Mononuclear cell (primary cell): ENCODE measurements at regions not wholly inside any gene's neighbourhood (a gene's known extent, or its start where the extent isn't known, plus 50 kb on each side); places are given as distances from the start of the nearest gene placed in this dataset.

Experiments used
- H3K27me3 ChIP-seq: 2 replicates; pipeline ENCODE4 v1.6.0; 2011; ENCODE audit warnings: low read length, control low read depth; ENCODE audit not compliant: insufficient read depth
- H3K4me1 ChIP-seq: 2 replicates; pipeline ENCODE4 v1.5.1; 2011; ENCODE audit warnings: mild to moderate bottlenecking, low read length, control low read depth; ENCODE audit not compliant: insufficient read depth
- H3K4me3 ChIP-seq: 2 replicates; pipeline ENCODE4 v1.5.1; 2011; ENCODE audit warnings: mild to moderate bottlenecking, low read length, moderate library complexity
- H3K9me3 ChIP-seq: 2 replicates; pipeline ENCODE4 v1.5.1; 2011; ENCODE audit warnings: low read depth, mild to moderate bottlenecking, control low read depth, low read length

GRCh38 chr4:13316354-13316753 is 167.8 kb downstream of the RAB28 start:
- no peaks in the 10 kb centered on the region for H3K27me3 ChIP-seq
- H3K4me1 ChIP-seq: no peaks in the 10 kb centered on the region
- no peaks in the 10 kb centered on the region for H3K9me3 ChIP-seq
- no peak overlapping the region for H3K4me3 ChIP-seq

- no peak overlapping the region for H3K4me3 ChIP-seq
- H3K27me3 ChIP-seq: no peaks in the 10 kb centered on the region
- H3K4me1 ChIP-seq: no peaks in the 10 kb centered on the region
- no peaks in the 10 kb centered on the region for H3K9me3 ChIP-seq
Measured at GRCh38 chr4:13313856-13314255, 170.3 kb downstream of the RAB28 start.

DNA sequence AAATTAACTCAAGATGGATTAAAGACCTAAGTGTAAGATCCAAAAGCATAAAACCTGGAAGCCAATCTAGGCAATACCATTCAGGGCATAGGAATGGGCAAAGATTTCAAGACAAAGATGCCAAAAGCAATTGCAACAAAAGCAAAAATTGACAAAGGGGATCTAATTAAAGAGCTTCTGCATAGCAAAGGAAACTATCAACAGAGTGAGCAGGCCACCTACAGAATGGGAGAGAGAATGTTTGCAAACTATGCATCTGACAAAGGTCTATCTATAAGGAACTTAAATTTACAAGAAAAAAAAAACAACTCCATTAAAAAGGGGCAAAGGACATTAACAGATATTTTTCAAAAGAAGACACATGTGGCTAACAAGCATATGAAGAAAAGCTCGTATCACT is 171.9 kb downstream of the RAB28 start:
- Histone ChIP-seq H3K4me3 (no peak overlapping the region), H3K9me3 (no peaks in the 10 kb centered on the region), H3K27me3 (no peaks in the 10 kb centered on the region), H3K4me1 (no peaks in the 10 kb centered on the region)

DNA sequence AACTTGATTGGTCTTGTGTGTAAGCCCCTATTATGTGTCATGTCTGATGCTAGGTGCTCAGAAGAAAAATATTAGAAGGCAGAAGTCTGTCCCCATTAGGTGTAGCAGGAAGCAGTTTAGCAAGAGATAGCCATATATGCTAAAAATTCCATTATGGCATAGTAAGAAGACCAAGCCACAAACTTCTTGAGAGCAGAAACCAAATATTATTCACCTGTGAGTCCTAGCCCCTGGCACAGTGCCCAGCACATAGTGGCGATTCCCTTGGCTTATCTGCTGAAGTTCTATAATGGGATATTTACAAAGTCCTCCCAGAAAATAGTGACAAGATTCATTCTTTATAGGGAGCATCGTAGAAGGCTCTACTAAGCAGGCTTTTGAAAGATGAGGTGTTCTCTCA is 174.4 kb downstream of the RAB28 start:
- H3K4me3 ChIP-seq: no peak overlapping the region
- H3K4me1 ChIP-seq: no peaks in the 10 kb centered on the region
- no peaks in the 10 kb centered on the region for H3K9me3 ChIP-seq
- H3K27me3 ChIP-seq: no peaks in the 10 kb centered on the region

DNA sequence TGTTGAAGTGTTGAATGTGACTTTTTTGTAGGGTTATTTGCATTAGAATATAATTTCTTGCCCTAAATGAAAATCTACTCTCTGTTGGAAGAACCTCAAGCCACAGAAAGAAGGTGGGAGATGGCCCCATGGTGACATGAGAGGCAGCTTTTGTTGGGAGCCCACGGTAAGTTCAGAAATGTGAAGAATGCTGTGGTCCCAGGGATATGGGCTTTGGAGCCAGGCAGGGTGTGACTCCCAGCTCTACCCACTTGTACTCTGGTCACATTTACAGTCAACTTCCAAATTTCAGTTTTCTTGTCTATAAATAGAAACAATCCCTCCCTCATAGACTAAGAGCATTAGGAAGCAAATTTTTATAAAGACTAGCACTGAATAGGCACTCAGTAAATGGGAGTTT is 177.8 kb downstream of the RAB28 start:
- Histone ChIP-seq H3K9me3 (peaks cover 5% of the 10 kb centered on the region), H3K4me1 (no peaks in the 10 kb centered on the region), H3K4me3 (no peak overlapping the region), H3K27me3 (no peaks in the 10 kb centered on the region)

GRCh38 chr4:13302876-13303275 is 181.3 kb downstream of the RAB28 start:
- H3K9me3 ChIP-seq: peaks cover 12% of the 10 kb centered on the region
- no peak overlapping the region for H3K4me3 ChIP-seq
- no peaks in the 10 kb centered on the region for H3K27me3 ChIP-seq
- H3K4me1 ChIP-seq: no peaks in the 10 kb centered on the region

DNA sequence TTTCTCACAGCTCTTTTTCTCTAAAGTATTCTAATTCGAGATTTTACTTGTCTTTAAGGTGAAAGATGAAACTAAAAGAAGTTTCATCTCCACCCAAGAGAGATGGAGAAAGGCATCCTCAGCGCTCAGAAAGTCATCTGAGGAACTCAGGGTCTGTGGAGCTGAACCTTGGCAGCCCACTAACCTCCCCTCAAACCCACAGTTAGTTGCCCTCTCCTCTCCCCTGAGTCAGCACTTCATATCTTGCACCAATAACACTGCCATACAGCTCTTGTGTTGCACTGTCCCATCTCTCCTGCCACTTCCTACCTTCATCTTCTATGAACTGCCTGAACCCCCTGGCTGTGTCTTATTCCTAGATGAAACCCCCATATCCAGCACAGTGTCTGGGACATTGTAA is 184.8 kb downstream of the RAB28 start:
- Histone ChIP-seq H3K4me1 (no peaks in the 10 kb centered on the region), H3K4me3 (no peak overlapping the region), H3K27me3 (no peaks in the 10 kb centered on the region), H3K9me3 (peaks cover 12% of the 10 kb centered on the region)

DNA sequence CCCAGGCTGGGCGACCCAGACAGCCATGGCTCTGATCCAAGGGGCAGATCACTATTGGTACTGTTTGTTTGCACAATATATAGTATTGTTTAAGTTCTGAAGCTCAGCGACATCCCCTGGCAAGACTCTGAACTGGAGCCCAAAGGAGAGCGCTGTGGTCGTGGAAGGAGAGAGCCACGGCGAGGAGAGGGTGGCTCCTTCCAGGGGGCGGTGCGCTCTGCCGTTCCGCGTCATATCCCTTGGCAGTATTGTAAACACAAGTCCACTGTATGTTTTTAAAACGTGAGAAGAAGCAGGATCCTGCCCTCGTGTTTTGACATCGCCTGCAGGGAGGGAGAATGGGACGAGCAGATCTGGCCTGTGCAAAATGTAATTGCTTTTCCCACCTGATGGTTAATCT is 185.5 kb downstream of the RAB28 start:
- H3K4me3 ChIP-seq: no peak overlapping the region
- H3K9me3 ChIP-seq: peaks cover 12% of the 10 kb centered on the region
- no peaks in the 10 kb centered on the region for H3K27me3 ChIP-seq
- H3K4me1 ChIP-seq: no peaks in the 10 kb centered on the region

DNA sequence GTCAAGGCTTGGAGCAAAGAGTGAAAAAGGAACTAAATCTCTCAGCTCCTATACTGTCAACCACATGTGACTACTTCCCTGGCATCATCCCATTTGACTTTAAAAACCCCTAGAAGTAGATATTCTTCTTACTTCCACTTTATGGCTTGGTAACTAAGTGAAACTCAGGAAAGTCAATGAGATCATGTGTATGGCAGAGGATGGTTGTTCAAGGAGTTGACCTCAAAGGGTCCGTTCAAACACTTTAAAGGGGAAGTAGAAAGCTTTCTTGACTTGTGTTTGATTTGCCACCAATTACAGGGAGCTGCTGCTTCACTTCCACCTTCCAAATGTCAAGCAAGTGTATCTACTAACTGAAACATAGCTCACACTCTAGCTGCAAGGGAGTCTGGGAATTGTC is 187.2 kb downstream of the RAB28 start:
- no peaks in the 10 kb centered on the region for H3K4me1 ChIP-seq
- no peaks in the 10 kb centered on the region for H3K27me3 ChIP-seq
- no peak overlapping the region for H3K4me3 ChIP-seq
- H3K9me3 ChIP-seq: peaks cover 12% of the 10 kb centered on the region

DNA sequence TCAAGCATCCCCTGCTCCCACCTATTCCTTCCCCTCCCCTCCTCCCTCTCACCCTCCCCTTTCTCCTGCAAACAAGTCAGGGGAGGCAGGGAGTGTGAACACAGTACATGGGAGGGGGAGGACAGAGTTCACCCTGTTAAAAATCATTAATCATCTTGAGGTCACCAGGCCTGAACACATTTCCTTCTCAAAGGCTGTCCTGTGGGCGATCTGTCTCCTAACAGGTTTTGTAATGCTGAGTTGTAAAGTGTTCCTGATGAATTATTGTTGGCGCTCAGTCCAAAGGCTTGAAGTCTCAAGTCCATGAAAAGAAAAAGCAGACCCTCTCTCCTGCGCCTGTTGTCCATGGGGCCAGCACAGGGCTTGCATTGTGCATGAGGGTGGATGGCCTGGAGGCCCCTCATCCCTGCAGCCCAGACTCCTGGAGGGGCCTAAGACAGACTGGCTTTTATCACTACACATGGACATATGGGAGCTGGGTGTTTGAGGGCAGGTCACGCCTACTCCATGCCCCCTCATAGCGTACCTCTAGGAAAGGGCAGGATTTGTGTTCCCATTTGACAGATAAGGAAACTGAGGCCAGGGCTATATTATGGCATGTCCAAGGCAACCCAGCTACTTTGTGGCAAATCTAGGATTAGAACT is 189.1 kb downstream of the RAB28 start:
- Histone ChIP-seq H3K27me3 (no peaks in the 10 kb centered on the region), H3K4me3 (no peak overlapping the region), H3K4me1 (no peaks in the 10 kb centered on the region), H3K9me3 (no peaks in the 10 kb centered on the region)

- Histone ChIP-seq H3K4me3 (no peak overlapping the region), H3K9me3 (peaks cover 12% of the 10 kb centered on the region), H3K4me1 (no peaks in the 10 kb centered on the region), H3K27me3 (no peaks in the 10 kb centered on the region)
Measured at GRCh38 chr4:13292372-13292771, 191.8 kb downstream of the RAB28 start.

- Histone ChIP-seq H3K9me3 (peaks cover 26% of the 10 kb centered on the region), H3K4me3 (no peak overlapping the region), H3K27me3 (no peaks in the 10 kb centered on the region), H3K4me1 (no peaks in the 10 kb centered on the region)
Measured at GRCh38 chr4:13289391-13289790, 194.7 kb downstream of the RAB28 start.

- Histone ChIP-seq H3K4me3 (no peak overlapping the region), H3K9me3 (peaks cover 26% of the 10 kb centered on the region), H3K4me1 (no peaks in the 10 kb centered on the region), H3K27me3 (no peaks in the 10 kb centered on the region)
Measured at GRCh38 chr4:13285336-13285735, 198.8 kb downstream of the RAB28 start.

GRCh38 chr4:13284932-13285331 is 199.2 kb downstream of the RAB28 start:
- no peaks in the 10 kb centered on the region for H3K4me1 ChIP-seq
- H3K4me3 ChIP-seq: no peak overlapping the region
- H3K9me3 ChIP-seq: peaks cover 26% of the 10 kb centered on the region
- H3K27me3 ChIP-seq: no peaks in the 10 kb centered on the region

DNA sequence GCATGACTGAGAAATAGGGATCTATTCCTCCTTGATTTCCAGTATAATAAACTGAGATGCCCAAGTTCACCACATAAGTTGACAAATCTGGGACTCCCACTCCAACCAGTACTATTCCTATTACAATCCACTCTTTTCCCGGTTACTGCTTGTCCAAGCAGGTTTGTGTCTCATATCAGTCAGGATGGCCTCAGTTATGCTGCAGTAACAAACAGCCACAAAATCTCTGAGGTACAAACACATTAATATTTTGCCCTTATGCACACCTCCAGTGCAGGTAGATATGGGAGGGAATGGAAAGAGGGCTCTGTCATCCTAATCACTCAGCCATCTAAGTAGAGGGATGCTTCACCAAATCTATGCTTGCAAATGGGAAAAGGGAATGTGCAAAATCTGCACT is 207.8 kb downstream of the RAB28 start:
- H3K9me3 ChIP-seq: no peaks in the 10 kb centered on the region
- H3K4me3 ChIP-seq: no peak overlapping the region
- no peaks in the 10 kb centered on the region for H3K27me3 ChIP-seq
- H3K4me1 ChIP-seq: no peaks in the 10 kb centered on the region

GRCh38 chr4:13268703-13269102 is 215.4 kb downstream of the RAB28 start:
- Histone ChIP-seq H3K4me1 (no peaks in the 10 kb centered on the region), H3K9me3 (peaks cover 5% of the 10 kb centered on the region), H3K4me3 (no peak overlapping the region)

More at GRCh38 chr4:13268703-13269102, 215.4 kb downstream of the RAB28 start:
- H3K27me3 ChIP-seq: no peaks in the 10 kb centered on the region
